ENCODE measurements at regions not wholly inside any gene's neighbourhood (a gene's known extent, or its start where the extent isn't known, plus 50 kb on each side); places are given as distances from the start of the nearest gene placed in this dataset.

DNA sequence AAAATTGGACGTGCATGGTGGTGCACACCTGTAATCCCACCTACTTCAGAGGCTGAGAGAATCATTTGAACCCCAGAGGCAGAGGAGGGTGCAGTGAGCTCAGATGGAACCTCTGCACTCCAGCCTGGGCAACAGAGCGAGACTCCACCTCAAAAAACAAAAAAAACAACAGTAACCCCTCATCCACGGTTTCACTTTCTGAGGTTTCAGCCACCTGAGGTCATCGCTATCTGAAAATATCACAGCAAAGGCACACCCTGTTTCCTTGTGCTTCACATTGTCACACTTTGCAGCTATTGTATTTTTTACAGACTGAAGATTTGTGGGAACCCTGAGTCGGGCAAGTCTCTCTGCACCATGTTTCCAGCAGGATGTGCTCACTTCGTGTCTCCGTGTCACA is 54.1 kb upstream of the FOXQ1 start:
- POLR2A ChIA-PET (ENCODE audit: low non-redundant PET), result no interaction called here
- no peak for DNase-seq (ENCODE audit: low spot score)
- CTCF ChIA-PET, result interaction anchor here (0.7 to 1.4 kb wide), 2 partner anchors 12 to 17 kb away, joined by 4 read pairs; no protein-coding TSS in a partner anchor
- TF ChIP-seq, protein P1, sequence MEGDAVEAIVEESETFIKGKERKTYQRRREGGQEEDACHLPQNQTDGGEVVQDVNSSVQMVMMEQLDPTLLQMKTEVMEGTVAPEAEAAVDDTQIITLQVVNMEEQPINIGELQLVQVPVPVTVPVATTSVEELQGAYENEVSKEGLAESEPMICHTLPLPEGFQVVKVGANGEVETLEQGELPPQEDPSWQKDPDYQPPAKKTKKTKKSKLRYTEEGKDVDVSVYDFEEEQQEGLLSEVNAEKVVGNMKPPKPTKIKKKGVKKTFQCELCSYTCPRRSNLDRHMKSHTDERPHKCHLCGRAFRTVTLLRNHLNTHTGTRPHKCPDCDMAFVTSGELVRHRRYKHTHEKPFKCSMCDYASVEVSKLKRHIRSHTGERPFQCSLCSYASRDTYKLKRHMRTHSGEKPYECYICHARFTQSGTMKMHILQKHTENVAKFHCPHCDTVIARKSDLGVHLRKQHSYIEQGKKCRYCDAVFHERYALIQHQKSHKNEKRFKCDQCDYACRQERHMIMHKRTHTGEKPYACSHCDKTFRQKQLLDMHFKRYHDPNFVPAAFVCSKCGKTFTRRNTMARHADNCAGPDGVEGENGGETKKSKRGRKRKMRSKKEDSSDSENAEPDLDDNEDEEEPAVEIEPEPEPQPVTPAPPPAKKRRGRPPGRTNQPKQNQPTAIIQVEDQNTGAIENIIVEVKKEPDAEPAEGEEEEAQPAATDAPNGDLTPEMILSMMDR (conservative IDR thresholded peaks at IDR 0.05; ENCODE audit: low read depth), result no peak
- H3K27ac ChIP-seq, result no peak overlapping the region

DNA sequence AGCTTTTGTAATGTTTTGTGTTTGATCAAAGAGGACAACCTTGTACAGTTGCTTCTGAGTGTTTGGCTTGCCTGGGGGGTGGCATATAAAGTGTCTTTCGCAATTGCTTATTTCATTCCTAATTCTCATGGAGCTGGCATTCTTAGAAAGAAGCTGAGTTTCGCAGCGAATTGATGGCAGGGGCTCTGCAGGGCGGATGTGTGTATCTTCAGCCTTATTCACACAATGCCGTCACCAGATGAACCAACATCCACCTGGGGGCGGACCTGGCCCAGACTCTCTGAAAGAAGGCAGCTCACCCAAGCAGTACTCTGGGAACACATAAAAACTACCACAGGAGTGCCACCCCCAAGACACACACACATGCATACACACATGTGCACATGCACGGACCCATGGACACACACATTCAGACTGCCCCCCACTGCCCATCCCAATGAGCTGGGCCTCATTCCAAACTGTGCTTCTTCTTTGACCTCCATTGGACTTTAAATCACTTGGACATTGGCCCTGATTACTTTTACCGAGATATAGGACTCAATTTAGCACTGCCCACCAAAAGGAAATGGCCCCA is 55.4 kb upstream of the FOXQ1 start:
- ChIA-PET CTCF (interaction anchor here (0.8 kb wide), 1 partner anchor 61 kb away, joined by 3 read pairs; no protein-coding TSS in a partner anchor), POLR2A (ENCODE audit: low non-redundant PET) (interaction anchor here (0.6 kb wide), 1 partner anchor 105 kb away, joined by 3 read pairs; no protein-coding TSS in a partner anchor)
- no peak for DNase-seq (ENCODE audit: low spot score)
- TF ChIP-seq, protein P1 (conservative IDR thresholded peaks at IDR 0.05; ENCODE audit: low read depth), result no peak
- no peak overlapping the region for H3K27ac ChIP-seq

DNA sequence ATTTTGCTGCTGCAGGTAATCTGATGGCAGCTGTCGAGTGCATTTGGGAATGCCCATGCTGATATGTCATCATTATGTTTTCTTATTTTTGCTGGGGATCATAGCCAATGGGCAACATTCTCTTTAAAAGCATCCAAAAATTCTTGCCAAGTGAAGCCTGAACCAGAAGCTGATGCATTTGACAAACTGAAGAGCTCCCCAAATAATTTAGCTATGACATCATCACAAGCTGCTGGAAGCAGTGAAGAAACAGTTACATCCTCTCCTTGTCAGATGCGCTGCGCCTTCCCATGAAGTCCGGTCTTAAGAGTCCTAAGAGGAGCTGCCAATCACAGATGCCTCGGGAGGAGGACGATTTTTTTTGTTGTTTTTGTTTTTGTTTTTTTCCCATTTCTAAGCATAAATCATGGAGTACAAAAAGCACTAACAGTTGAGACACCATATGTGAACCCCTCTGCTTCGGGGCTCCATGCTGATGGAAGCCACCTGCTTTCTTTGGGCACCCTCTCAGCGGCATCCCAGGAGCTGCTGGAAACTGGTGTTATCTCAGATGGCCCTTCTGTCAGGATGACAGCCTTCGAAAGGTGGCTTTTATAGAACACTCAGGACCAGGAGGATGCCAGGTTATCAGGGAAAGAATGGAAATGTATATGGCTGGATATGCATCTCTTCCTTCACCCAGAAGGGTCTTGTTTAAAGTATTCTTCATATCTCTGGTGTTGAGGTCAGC is 56.1 kb upstream of the FOXQ1 start:
- TF ChIP-seq, protein P1 (conservative IDR thresholded peaks at IDR 0.05; ENCODE audit: low read depth), result no peak
- DNase-seq (ENCODE audit: low spot score), result no peak
- POLR2A ChIA-PET (ENCODE audit: low non-redundant PET), result interaction anchor here (0.6 kb wide), 1 partner anchor 105 kb away, joined by 3 read pairs; no protein-coding TSS in a partner anchor
- CTCF ChIA-PET, result no interaction called here
- no peak overlapping the region for H3K27ac ChIP-seq

DNA sequence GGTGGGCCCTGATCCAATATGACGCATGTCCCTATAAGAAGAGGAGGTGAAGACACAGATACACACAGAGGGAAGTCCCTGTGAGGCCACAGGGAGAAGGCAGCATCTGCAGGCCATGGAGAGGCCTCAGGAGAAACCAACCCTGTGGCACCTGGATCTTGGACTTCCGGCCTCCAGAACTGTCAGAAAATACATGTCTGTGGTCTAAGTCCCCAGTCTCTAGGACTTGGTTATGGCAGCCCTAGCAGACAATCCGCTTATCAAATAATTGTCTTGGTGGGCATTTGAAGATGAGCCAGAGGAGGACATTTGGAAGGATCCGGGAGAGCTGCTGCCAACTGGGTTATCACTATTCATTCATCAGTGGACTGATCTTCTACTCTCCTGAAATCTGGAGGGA is 57.6 kb upstream of the FOXQ1 start:
- no peak for DNase-seq (ENCODE audit: low spot score)
- no peak overlapping the region for H3K27ac ChIP-seq
- TF ChIP-seq, protein P1 (conservative IDR thresholded peaks at IDR 0.05; ENCODE audit: low read depth), result no peak
- CTCF ChIA-PET, result no interaction called here
- POLR2A ChIA-PET (ENCODE audit: low non-redundant PET), result no interaction called here

DNA sequence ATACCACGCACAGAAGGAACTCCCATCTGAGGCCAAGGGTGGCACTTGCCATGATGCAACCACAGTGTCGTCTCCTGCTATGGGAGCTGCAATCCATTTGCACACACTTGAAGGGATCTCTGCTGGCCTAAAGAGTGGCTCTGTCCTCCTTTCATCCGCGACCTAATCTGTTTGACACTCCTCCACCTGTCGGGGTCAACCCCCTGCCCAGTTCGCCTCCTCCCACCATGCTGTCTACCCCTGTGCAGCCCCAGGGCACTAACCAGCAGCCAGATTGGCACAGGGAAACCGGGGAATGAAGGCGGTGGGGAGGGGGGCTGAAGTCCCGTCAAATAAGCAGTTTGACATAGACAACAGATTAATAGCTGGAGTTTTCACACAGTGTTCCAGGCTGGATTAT is 58.1 kb upstream of the FOXQ1 start:
- ChIA-PET POLR2A (ENCODE audit: low non-redundant PET) (no interaction called here), CTCF (no interaction called here)
- no peak for DNase-seq (ENCODE audit: low spot score)
- H3K27ac ChIP-seq, result no peak overlapping the region
- TF ChIP-seq, protein P1 (conservative IDR thresholded peaks at IDR 0.05; ENCODE audit: low read depth), result no peak

DNA sequence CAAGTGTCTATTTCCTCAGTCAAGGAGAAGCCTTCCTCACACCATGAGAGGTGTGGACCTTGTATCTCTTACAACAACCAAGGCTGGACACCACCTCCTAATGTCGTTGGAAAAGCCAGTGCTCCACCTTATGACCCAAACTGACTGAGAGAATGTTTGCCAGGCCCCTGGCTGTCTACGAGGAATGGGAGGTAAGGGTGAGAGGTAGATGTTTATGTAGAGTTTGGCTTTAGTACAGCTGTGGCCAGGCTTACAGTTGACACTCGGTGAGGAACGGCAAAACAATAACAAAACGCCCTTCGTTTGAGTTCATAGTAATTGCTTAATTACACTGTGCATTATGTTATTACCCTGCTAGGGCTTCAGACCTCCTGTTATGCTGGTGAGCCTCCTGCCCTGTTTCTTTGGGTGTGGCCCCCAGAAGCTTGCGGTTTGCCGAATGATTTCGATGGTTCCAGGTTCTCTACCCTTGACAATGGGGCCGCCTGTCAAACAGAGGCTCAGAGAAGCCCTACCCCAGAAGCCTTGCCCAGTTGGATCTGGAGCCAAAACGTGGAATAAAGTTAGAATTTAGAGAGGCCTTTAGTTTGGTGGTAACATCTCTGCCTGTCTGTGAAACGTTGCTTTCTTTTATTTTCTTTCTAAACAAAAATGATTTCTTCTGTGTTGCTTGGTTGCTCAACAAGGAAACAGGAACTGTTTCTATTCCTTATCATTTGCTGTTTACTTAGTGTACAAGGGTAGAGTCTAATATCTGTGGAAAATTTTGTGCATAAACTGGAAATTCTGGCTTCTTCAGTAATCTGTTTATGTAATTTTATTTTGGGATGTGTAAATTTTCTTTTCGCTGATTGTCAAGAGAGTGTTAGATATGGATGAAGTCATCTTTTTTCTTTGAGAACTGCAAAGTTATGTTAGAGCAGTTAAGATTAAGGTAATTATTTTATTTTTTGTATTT is 60.4 kb upstream of the FOXQ1 start:
- H3K27ac ChIP-seq, result no peak overlapping the region
- CTCF ChIA-PET, result no interaction called here
- DNase-seq (ENCODE audit: low spot score), result no peak
- POLR2A ChIA-PET (ENCODE audit: low non-redundant PET), result no interaction called here
- TF ChIP-seq, protein P1 (conservative IDR thresholded peaks at IDR 0.05; ENCODE audit: low read depth), result no peak

All from RWPE1 (cell line).